Anterior cingulate cortex (tissue), 58 donors: ENCODE measurements at regions not wholly inside any gene's neighbourhood (a gene's known extent, or its start where the extent isn't known, plus 50 kb on each side); places are given as distances from the start of the nearest gene placed in this dataset.
"Not testable (repeated sequence)": the region's sequence is repeated elsewhere in the genome, so short reads cannot be mapped to it uniquely, and the experiment has no call there.

ENCODE experiments used
- DNase-seq, 58 donors: peaks; one replicate each; lab custom pipeline; 2025; lab: John Stamatoyannopoulos, UW

- no peak for DNase-seq
Measured at GRCh38 chr13:88360761-88361160, 689.6 kb downstream of the SLITRK5 start.

GRCh38 chr13:88369866-88370265 lies 698.7 kb downstream of the SLITRK5 start:
- DNase-seq = no peak

GRCh38 chr13:88376760-88377388 lies 705.7 kb downstream of the SLITRK5 start:
- no peak for DNase-seq

GRCh38 chr13:88377852-88378251 lies 706.7 kb downstream of the SLITRK5 start:
- DNase-seq = no peak

- DNase-seq = no peak
Measured at GRCh38 chr13:88384542-88384941, 713.4 kb downstream of the SLITRK5 start.

- no peak for DNase-seq
Measured at GRCh38 chr13:88395804-88396203, 724.6 kb downstream of the SLITRK5 start.

GRCh38 chr13:88411696-88412095 lies 740.5 kb downstream of the SLITRK5 start:
- DNase-seq = peak in 2 of 58 donors; percentile 0 to 11

- no peak for DNase-seq
Measured at GRCh38 chr13:88417801-88418200, 746.6 kb downstream of the SLITRK5 start.

GRCh38 chr13:88424463-88424862 lies 753.3 kb downstream of the SLITRK5 start:
- DNase-seq = no peak

GRCh38 chr13:88426661-88427060 lies 755.5 kb downstream of the SLITRK5 start:
- no peak for DNase-seq

GRCh38 chr13:88429862-88430261 lies 758.7 kb downstream of the SLITRK5 start:
- DNase-seq = no peak

- DNase-seq = no peak
Measured at GRCh38 chr13:88434953-88435352, 763.8 kb downstream of the SLITRK5 start.

GRCh38 chr13:88436974-88437373 lies 765.8 kb downstream of the SLITRK5 start:
- DNase-seq = no peak

GRCh38 chr13:88450515-88450914 lies 779.3 kb downstream of the SLITRK5 start:
- no peak for DNase-seq

GRCh38 chr13:88456151-88456550 lies 785.0 kb downstream of the SLITRK5 start:
- no peak for DNase-seq

- DNase-seq = no peak
Measured at GRCh38 chr13:88459331-88459730, 788.2 kb downstream of the SLITRK5 start.

GRCh38 chr13:88461272-88462009 lies 790.3 kb downstream of the SLITRK5 start:
- DNase-seq = no peak

GRCh38 chr13:88464851-88465250 lies 793.7 kb downstream of the SLITRK5 start:
- DNase-seq = no peak

- DNase-seq = no peak
Measured at GRCh38 chr13:88472316-88472715, 801.1 kb downstream of the SLITRK5 start.

GRCh38 chr13:88483202-88483601 lies 812.0 kb downstream of the SLITRK5 start:
- no peak for DNase-seq

- DNase-seq = no peak
Measured at GRCh38 chr13:88507909-88508308, 836.7 kb downstream of the SLITRK5 start.

GRCh38 chr13:88512993-88513392 lies 841.8 kb downstream of the SLITRK5 start:
- DNase-seq = not testable (repeated sequence)
